ENCODE measurements at regions not wholly inside any gene's neighbourhood (a gene's known extent, or its start where the extent isn't known, plus 50 kb on each side); places are given as distances from the start of the nearest gene placed in this dataset.

GRCh38 chr14:34075042-34075744, 124.3 kb upstream of the EGLN3 start:
- H3K27ac ChIP-seq (ENCODE audit: low read depth in 1 of 2, low read length in 2 of 2) = no peak overlapping the region
- no peaks in the 10 kb centered on the region for H3K36me3 ChIP-seq (ENCODE audit: insufficient read depth, low read length)
- no peak overlapping the region for H3K27ac Mint-ChIP-seq
- no peak overlapping the region for H3K4me3 ChIP-seq (ENCODE audit: low read length)
- ChIA-PET POLR2A (no interaction called here), CTCF (no interaction called here)
- no peak for TF ChIP-seq CTCF (IDR thresholded peaks at IDR 0.05)
- peaks cover 2% of the 10 kb centered on the region for H3K9me3 Mint-ChIP-seq
- DNase-seq = peak in 2 of 14 experiments; percentile 9 to 32
- H3K27me3 Mint-ChIP-seq = no peaks in the 10 kb centered on the region
- ATAC-seq (ENCODE audit: poor library complexity) = no peak
- H3K4me1 ChIP-seq (ENCODE audit: insufficient read depth, low read length) = no peaks in the 10 kb centered on the region
- intact Hi-C loops (cut with DNase I, micrococcal nuclease) = no loop called here
- H3K4me1 Mint-ChIP-seq (ENCODE audit: low read depth) = no peaks in the 10 kb centered on the region
- H3K27me3 ChIP-seq (ENCODE audit: control insufficient read depth in 1 of 2, insufficient read depth in 2 of 2, low read length in 2 of 2) = no peaks in the 10 kb centered on the region
- no peaks in the 10 kb centered on the region for H3K9me3 ChIP-seq (ENCODE audit: control insufficient read depth in 1 of 2, insufficient read depth in 1 of 2, low read length in 2 of 2)
- H3K4me3 Mint-ChIP-seq = no peak overlapping the region
- no peaks in the 10 kb centered on the region for H3K36me3 Mint-ChIP-seq (ENCODE audit: low read depth)

- no peak for TF ChIP-seq CTCF (IDR thresholded peaks at IDR 0.05)
- no peaks in the 10 kb centered on the region for H3K9me3 ChIP-seq (ENCODE audit: control insufficient read depth in 1 of 2, insufficient read depth in 1 of 2, low read length in 2 of 2)
- no peaks in the 10 kb centered on the region for H3K36me3 ChIP-seq (ENCODE audit: insufficient read depth, low read length)
- Mint-ChIP-seq H3K27me3 (no peaks in the 10 kb centered on the region), H3K27ac (no peak overlapping the region), H3K4me3 (no peak overlapping the region), H3K36me3 (ENCODE audit: low read depth) (no peaks in the 10 kb centered on the region), H3K9me3 (peaks cover 2% of the 10 kb centered on the region), H3K4me1 (ENCODE audit: low read depth) (no peaks in the 10 kb centered on the region)
- H3K27ac ChIP-seq (ENCODE audit: low read depth in 1 of 2, low read length in 2 of 2) = no peak overlapping the region
- intact Hi-C loops (cut with DNase I, micrococcal nuclease) = no loop called here
- ATAC-seq (ENCODE audit: poor library complexity) = no peak
- DNase-seq = no peak
- CTCF ChIA-PET = no interaction called here
- no peak overlapping the region for H3K4me3 ChIP-seq (ENCODE audit: low read length)
- POLR2A ChIA-PET = no interaction called here
- no peaks in the 10 kb centered on the region for H3K27me3 ChIP-seq (ENCODE audit: control insufficient read depth in 1 of 2, insufficient read depth in 2 of 2, low read length in 2 of 2)
- no peaks in the 10 kb centered on the region for H3K4me1 ChIP-seq (ENCODE audit: insufficient read depth, low read length)
Measured at GRCh38 chr14:34072921-34073320, 122.0 kb upstream of the EGLN3 start.

- ATAC-seq (ENCODE audit: poor library complexity) = no peak
- Histone ChIP-seq H3K36me3 (ENCODE audit: insufficient read depth, low read length) (no peaks in the 10 kb centered on the region), H3K27me3 (ENCODE audit: control insufficient read depth in 1 of 2, insufficient read depth in 2 of 2, low read length in 2 of 2) (no peaks in the 10 kb centered on the region), H3K4me3 (ENCODE audit: low read length) (no peak overlapping the region), H3K9me3 (ENCODE audit: control insufficient read depth in 1 of 2, insufficient read depth in 1 of 2, low read length in 2 of 2) (no peaks in the 10 kb centered on the region), H3K27ac (ENCODE audit: low read depth in 1 of 2, low read length in 2 of 2) (no peak overlapping the region), H3K4me1 (ENCODE audit: insufficient read depth, low read length) (no peaks in the 10 kb centered on the region)
- DNase-seq = no peak
- Mint-ChIP-seq H3K27ac (no peak overlapping the region), H3K9me3 (peaks cover 2% of the 10 kb centered on the region), H3K4me3 (no peak overlapping the region), H3K36me3 (ENCODE audit: low read depth) (no peaks in the 10 kb centered on the region), H3K27me3 (no peaks in the 10 kb centered on the region), H3K4me1 (ENCODE audit: low read depth) (no peaks in the 10 kb centered on the region)
- intact Hi-C loops (cut with DNase I, micrococcal nuclease) = no loop called here
- ChIA-PET CTCF (no interaction called here), POLR2A (no interaction called here)
- TF ChIP-seq CTCF (IDR thresholded peaks at IDR 0.05) = no peak
Measured at GRCh38 chr14:34072401-34072800, 121.5 kb upstream of the EGLN3 start.
